Astrocyte of the cerebellum (primary cell): ENCODE measurements at regions not wholly inside any gene's neighbourhood (a gene's known extent, or its start where the extent isn't known, plus 50 kb on each side); places are given as distances from the start of the nearest gene placed in this dataset.

Experiments
- DNase-seq: peaks from one replicate; pipeline ENCODE4 v3.0.0-alpha.2; 2011; ENCODE audit warnings: low read depth
- H3K4me3 ChIP-seq: 2 replicates; pipeline ENCODE4 v1.5.1; 2011; ENCODE audit warnings: mild to moderate bottlenecking, low read depth, low read length, moderate library complexity
- in situ Hi-C: cut with HindIII; loops from 2 replicates; pipeline ENCODE4 v1.10.0; 2017; ENCODE audit warnings: low sequenced_read_pairs
- TF ChIP-seq, protein P1 (sequence below): IDR thresholded peaks from 2 replicates; pipeline ENCODE4 v1.5.1; 2012; ENCODE audit warnings: low read length, low read depth, moderate library complexity, mild to moderate bottlenecking; ENCODE audit errors: missing control alignments

GRCh38 chr6:91278416-91278815, 691.5 kb upstream of the MAP3K7 start:
- DNase-seq, result no peak
- no peak overlapping the region for H3K4me3 ChIP-seq
- TF ChIP-seq, protein P1, sequence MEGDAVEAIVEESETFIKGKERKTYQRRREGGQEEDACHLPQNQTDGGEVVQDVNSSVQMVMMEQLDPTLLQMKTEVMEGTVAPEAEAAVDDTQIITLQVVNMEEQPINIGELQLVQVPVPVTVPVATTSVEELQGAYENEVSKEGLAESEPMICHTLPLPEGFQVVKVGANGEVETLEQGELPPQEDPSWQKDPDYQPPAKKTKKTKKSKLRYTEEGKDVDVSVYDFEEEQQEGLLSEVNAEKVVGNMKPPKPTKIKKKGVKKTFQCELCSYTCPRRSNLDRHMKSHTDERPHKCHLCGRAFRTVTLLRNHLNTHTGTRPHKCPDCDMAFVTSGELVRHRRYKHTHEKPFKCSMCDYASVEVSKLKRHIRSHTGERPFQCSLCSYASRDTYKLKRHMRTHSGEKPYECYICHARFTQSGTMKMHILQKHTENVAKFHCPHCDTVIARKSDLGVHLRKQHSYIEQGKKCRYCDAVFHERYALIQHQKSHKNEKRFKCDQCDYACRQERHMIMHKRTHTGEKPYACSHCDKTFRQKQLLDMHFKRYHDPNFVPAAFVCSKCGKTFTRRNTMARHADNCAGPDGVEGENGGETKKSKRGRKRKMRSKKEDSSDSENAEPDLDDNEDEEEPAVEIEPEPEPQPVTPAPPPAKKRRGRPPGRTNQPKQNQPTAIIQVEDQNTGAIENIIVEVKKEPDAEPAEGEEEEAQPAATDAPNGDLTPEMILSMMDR, result no peak
- in situ Hi-C loops, result no loop called here

DNA sequence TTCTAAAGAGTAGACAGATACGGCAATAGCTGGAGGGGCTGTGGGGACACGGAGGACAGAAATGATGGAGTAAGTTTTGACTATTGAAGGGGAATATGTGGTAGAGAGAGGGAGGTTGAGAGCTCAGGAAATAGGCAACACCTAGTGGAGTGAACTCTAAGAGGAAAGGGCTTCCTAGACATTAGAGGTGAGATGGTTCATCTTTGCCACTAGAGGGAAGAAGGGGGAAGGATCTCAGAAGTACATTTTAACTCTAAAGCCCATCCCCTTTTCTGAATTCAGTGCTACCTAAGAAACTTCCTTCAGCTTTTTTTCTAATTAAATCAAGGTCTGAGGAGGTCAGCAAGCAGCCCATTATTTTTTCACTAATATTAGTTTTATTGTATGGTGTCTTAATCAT, 689.4 kb upstream of the MAP3K7 start:
- H3K4me3 ChIP-seq, result no peak overlapping the region
- TF ChIP-seq, protein P1, result peak; percentile 79
- in situ Hi-C loops, result no loop called here
- peak; percentile 38 for DNase-seq

- in situ Hi-C loops, result no loop called here
- TF ChIP-seq, protein P1, result no peak
Measured at GRCh38 chr6:91273729-91274128, 686.9 kb upstream of the MAP3K7 start.

DNA sequence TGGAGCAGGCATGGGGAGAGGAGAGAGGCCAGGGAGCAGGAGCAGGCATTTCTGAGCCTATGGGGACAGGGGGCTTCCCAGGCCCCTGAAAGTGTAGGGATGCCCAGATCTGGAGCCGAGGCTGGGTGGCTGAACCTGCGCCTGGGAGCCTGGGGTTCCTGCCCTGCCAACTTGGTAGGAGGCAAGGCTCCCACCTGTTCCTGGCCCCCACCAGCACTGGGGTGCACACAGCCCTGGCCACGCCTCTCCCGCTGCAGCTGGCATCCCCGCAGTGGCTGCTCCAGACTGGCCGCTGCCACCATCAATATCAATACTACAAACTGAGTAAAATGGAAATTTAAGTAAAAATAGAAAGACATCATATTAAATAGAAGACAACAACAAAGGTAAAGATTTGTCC, 684.9 kb upstream of the MAP3K7 start:
- TF ChIP-seq, protein P1, result no peak
- no peak for DNase-seq
- in situ Hi-C loops, result no loop called here
- H3K4me3 ChIP-seq, result no peak overlapping the region

More at GRCh38 chr6:91273729-91274128, 686.9 kb upstream of the MAP3K7 start:
- H3K4me3 ChIP-seq, result no peak overlapping the region
- DNase-seq, result no peak

- DNase-seq, result no peak
- TF ChIP-seq, protein P1, result no peak
- no peak overlapping the region for H3K4me3 ChIP-seq
- in situ Hi-C loops, result no loop called here
Measured at GRCh38 chr6:91268941-91269340, 682.1 kb upstream of the MAP3K7 start.

- H3K4me3 ChIP-seq, result no peak overlapping the region
- TF ChIP-seq, protein P1, result no peak
- in situ Hi-C loops, result no loop called here
- DNase-seq, result no peak
Measured at GRCh38 chr6:91267246-91267645, 680.4 kb upstream of the MAP3K7 start.

DNA sequence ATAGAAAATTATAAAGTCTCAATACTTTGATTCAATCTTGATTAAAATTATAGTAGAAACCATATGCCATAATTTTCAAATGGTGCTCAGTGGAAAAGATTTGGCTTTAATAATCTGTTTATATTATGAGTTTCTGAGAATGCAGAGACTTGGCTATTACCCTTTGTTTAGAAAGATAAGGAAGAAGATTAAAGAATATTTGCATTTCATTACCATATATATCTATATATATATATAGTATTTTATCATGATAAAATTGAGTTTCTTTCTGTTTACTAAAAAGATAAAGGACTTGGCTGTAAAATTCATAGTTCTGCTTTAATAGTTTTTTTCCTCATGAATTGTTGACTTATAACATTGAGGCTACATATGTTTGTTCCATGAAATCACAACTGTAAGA, 679.3 kb upstream of the MAP3K7 start:
- TF ChIP-seq, protein P1, result no peak
- no peak overlapping the region for H3K4me3 ChIP-seq
- in situ Hi-C loops, result no loop called here
- DNase-seq, result no peak
